SK-N-MC (cell line): ENCODE measurements at regions not wholly inside any gene's neighbourhood (a gene's known extent, or its start where the extent isn't known, plus 50 kb on each side); places are given as distances from the start of the nearest gene placed in this dataset.

Source experiments
- EZH2 ChIP-seq: fragments of 200-600 bp; sonication (generic); IDR thresholded peaks from one replicate; pipeline ENCODE4 v1.6.1; 2017; ENCODE audit warnings: antibody characterized with exemption
- POLR2AphosphoS5 ChIP-seq: IDR thresholded peaks from 2 replicates; pipeline ENCODE4 v1.6.1; 2012; ENCODE audit warnings: mild to moderate bottlenecking, low read depth, low read length, borderline replicate concordance

DNA sequence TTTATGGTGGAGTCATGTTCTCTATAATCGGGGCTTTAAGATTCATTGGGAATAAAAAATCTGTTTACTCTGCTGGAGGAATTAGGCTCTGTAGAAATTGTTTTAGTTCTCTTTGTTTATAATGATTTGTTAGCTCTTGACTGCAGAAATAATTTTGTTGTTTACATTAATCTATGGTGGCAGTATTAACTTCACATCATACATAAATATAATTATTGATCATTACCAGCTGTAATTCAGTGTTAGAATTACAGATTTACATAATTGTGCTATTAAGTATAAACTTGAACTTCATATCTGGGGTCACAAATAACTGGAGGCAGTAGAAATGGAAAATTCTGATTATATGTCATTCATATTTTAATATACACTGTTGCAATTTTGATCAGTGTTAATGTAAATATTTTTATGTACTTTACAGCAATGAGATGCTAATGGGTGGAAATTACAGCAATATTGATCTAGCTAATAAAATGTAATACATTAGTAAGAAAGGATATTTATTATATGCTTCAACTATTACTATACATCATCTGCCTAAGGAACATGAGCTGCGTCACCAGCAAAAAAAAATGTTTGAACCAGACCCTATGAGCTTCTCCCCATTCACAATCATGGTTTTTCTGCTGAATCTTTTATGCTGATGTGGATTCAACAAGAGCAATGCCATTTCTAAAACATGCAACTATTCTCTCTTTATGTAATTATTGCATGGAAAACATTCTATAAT lies 846.6 kb downstream of the NR2F1-AS1 start:
- TF ChIP-seq POLR2AphosphoS5 (no peak), EZH2 (no peak)
